ENCODE measurements at regions not wholly inside any gene's neighbourhood (a gene's known extent, or its start where the extent isn't known, plus 50 kb on each side); places are given as distances from the start of the nearest gene placed in this dataset.
A peak's percentile ranks its signal among the peaks of the same experiment; 100 is the strongest.

DNA sequence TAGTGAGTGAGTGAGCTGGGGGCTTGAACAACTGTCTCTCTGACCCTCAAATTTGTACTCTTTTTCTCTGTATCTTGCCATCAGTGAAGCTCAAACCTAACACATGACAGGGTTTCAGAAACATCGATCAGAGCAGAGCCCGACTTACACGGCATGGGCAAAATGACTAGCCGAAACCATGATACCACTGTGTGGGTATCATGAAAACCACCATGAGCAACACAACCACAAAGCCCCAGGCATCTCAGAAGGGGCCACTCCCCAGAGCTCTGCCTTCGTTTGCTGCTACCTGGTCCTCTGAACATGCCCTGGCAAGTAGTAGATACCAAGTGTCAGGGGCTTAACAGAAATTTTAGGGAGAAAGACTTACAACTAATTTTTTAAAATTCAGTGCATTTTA, 308.5 kb downstream of the WDR11 start:
- peak overlapping the region; percentile 46 for H3K27ac ChIP-seq
- 95% methylated on average over 5 of the region's 5 CpGs for WGBS (ENCODE audit: low lambda C conversion rate, missing lambda C conversion rate)
- no peaks in the 10 kb centered on the region for H3K9me3 ChIP-seq (ENCODE audit: low read depth)

DNA sequence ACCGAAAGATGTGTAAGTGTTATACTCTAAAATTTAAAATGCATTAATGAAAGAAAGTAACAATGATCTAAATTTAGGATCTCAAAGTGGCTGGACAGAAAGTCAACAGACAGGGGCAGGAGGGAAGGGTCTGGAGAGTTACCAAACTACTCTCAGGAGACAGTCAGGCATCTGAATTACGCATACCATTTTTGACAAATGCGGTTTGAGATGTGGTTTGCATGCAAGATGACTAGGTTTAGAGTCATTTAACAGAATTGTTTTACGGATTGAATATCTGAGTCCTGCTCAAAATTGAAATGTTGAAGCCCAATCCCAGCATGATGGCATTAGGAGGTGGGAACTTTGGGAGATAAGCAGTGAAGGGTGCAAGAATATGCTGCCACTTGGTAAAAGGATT, 314.1 kb downstream of the WDR11 start:
- Histone ChIP-seq H3K4me3 (no peak overlapping the region), H4K20me1 (ENCODE audit: insufficient read depth, poor library complexity, severe bottlenecking) (no peaks in the 10 kb centered on the region), H3K9me2 (replicated peaks; ENCODE audit: insufficient read depth) (no peaks in the 10 kb centered on the region), H3K27me3 (no peaks in the 10 kb centered on the region), H2AFZ (no peak overlapping the region), H3K27ac (no peak overlapping the region), H3K36me3 (replicated peaks; ENCODE audit: insufficient read depth, low read depth) (no peaks in the 10 kb centered on the region), H3K4me1 (ENCODE audit: insufficient read depth) (no peaks in the 10 kb centered on the region), H3K4me2 (no peak overlapping the region), H3K9me3 (ENCODE audit: low read depth) (no peaks in the 10 kb centered on the region), H3K79me2 (no peaks in the 10 kb centered on the region)
- no peak for DNase-seq (ENCODE audit: low spot score)
- no peak for TF ChIP-seq EZH2phosphoT487 (IDR thresholded peaks at IDR 0.05; ENCODE audit: low read depth, severe bottlenecking, unreplicated experiment)
- TF ChIP-seq, protein P1, sequence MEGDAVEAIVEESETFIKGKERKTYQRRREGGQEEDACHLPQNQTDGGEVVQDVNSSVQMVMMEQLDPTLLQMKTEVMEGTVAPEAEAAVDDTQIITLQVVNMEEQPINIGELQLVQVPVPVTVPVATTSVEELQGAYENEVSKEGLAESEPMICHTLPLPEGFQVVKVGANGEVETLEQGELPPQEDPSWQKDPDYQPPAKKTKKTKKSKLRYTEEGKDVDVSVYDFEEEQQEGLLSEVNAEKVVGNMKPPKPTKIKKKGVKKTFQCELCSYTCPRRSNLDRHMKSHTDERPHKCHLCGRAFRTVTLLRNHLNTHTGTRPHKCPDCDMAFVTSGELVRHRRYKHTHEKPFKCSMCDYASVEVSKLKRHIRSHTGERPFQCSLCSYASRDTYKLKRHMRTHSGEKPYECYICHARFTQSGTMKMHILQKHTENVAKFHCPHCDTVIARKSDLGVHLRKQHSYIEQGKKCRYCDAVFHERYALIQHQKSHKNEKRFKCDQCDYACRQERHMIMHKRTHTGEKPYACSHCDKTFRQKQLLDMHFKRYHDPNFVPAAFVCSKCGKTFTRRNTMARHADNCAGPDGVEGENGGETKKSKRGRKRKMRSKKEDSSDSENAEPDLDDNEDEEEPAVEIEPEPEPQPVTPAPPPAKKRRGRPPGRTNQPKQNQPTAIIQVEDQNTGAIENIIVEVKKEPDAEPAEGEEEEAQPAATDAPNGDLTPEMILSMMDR (IDR thresholded peaks at IDR 0.05; ENCODE audit: poor library complexity), result no peak
- TF ChIP-seq EZH2 (IDR thresholded peaks at IDR 0.05; ENCODE audit: borderline replicate concordance), result no peak
- 90% methylated on average over 4 of the region's 4 CpGs for WGBS (ENCODE audit: low lambda C conversion rate, missing lambda C conversion rate)

More for the DNA sequence above, 308.5 kb downstream of the WDR11 start:
- Histone ChIP-seq H3K79me2 (no peaks in the 10 kb centered on the region), H3K4me1 (ENCODE audit: insufficient read depth) (peaks cover 11% of the 10 kb centered on the region), H3K36me3 (replicated peaks; ENCODE audit: insufficient read depth, low read depth) (no peaks in the 10 kb centered on the region), H3K4me2 (no peak overlapping the region), H3K9me2 (replicated peaks; ENCODE audit: insufficient read depth) (no peaks in the 10 kb centered on the region), H3K4me3 (no peak overlapping the region), H3K27me3 (no peaks in the 10 kb centered on the region), H2AFZ (no peak overlapping the region), H4K20me1 (ENCODE audit: insufficient read depth, poor library complexity, severe bottlenecking) (no peaks in the 10 kb centered on the region)
- no peak for DNase-seq (ENCODE audit: low spot score)
- TF ChIP-seq EZH2phosphoT487 (IDR thresholded peaks at IDR 0.05; ENCODE audit: low read depth, severe bottlenecking, unreplicated experiment) (no peak), EZH2 (IDR thresholded peaks at IDR 0.05; ENCODE audit: borderline replicate concordance) (no peak)
- TF ChIP-seq, protein P1 (IDR thresholded peaks at IDR 0.05; ENCODE audit: poor library complexity), result no peak

DNA sequence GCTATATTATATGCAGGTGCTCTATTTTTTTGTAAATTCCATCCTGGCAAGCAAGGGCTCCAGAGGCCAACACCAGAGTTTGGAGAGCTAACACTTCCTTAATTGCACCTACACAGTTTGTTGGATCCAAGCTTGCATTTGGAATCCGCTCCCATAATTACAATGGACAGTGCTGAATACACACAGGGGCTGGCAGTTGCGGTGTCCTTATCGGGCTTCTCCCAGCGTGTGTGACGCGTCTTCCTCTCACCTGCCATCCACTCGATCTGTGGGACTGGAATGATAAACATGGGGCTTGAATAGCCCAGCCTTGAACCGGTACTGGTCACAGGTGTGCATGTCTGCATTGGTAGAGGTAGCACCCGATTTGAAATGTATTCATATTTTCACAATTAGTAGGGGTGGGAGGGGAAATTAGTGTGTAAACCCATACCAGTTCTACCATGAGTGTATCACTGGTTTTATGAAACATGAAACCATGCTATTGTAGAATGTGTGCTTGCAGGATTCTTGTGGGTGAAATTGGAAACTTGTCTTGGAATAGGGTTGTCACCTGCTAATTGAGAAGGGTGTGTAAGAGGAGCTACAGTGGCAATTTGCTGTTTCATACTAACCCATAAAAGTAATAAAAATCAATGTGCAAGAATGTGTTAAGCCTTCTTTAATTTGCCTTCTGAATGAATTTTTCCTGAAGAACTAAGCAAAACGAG, 316.5 kb downstream of the WDR11 start:
- H4K20me1 ChIP-seq (ENCODE audit: insufficient read depth, poor library complexity, severe bottlenecking), result no peaks in the 10 kb centered on the region
- H3K4me3 ChIP-seq, result no peak overlapping the region
- H3K4me1 ChIP-seq (ENCODE audit: insufficient read depth), result peaks cover 1% of the 10 kb centered on the region
- no peaks in the 10 kb centered on the region for H3K79me2 ChIP-seq
- 83% methylated on average over 10 of the region's 10 CpGs for WGBS (ENCODE audit: low lambda C conversion rate, missing lambda C conversion rate)
- no peaks in the 10 kb centered on the region for H3K27me3 ChIP-seq
- TF ChIP-seq EZH2phosphoT487 (IDR thresholded peaks at IDR 0.05; ENCODE audit: low read depth, severe bottlenecking, unreplicated experiment), result no peak
- TF ChIP-seq EZH2 (IDR thresholded peaks at IDR 0.05; ENCODE audit: borderline replicate concordance), result no peak
- TF ChIP-seq, protein P1 (IDR thresholded peaks at IDR 0.05; ENCODE audit: poor library complexity), result no peak
- H3K36me3 ChIP-seq (replicated peaks; ENCODE audit: insufficient read depth, low read depth), result no peaks in the 10 kb centered on the region
- DNase-seq (ENCODE audit: low spot score), result no peak
- H3K9me2 ChIP-seq (replicated peaks; ENCODE audit: insufficient read depth), result no peaks in the 10 kb centered on the region
- no peak overlapping the region for H3K4me2 ChIP-seq
- no peaks in the 10 kb centered on the region for H3K9me3 ChIP-seq (ENCODE audit: low read depth)
- no peak overlapping the region for H2AFZ ChIP-seq
- H3K27ac ChIP-seq, result no peak overlapping the region
